HCT116 (cell line): ENCODE measurements at regions not wholly inside any gene's neighbourhood (a gene's known extent, or its start where the extent isn't known, plus 50 kb on each side); places are given as distances from the start of the nearest gene placed in this dataset.

Experiments used
- ATAC-seq: fragments of 200-7000 bp; cut with Tn5 transposase; 2 replicates; pipeline ENCODE4 v1.9.1; 2020; ENCODE audit warnings: mild to moderate bottlenecking, moderate library complexity
- BruUV-seq: library from RNA; stranded (reverse); fragments of 400-500 nt; replicated peaks from 2 replicates; lab custom pipeline; 2021; lab: Mats Ljungman, UMichigan
- CTCF ChIA-PET: fragments of 300-600 bp; sonication (Branson Sonifier 250); formaldehyde crosslinking; loops from one replicate; lab custom pipeline; 2021; ENCODE audit warnings: antibody characterized with exemption; lab: Charles Lee
- POLR2A ChIA-PET: fragments of 300-600, 350-600 bp; sonication (Branson Sonifier 250); formaldehyde crosslinking; loops from one replicate; lab custom pipeline; 2021; ENCODE audit warnings: antibody characterized with exemption; lab: Charles Lee
- RAD21 ChIA-PET, 2 experiments: fragments of 300-600 bp; sonication (Branson Sonifier 250); formaldehyde crosslinking; loops; one replicate each; lab custom pipeline; 2023; ENCODE audit warnings: low total read pairs in 2 of 2; ENCODE audit not compliant: uncharacterized antibody in 2 of 2, unreplicated experiment in 2 of 2, low non-redundant PET in 1 of 2; lab: Charles Lee
- DNase-seq: peaks from one replicate; pipeline ENCODE4 v3.0.0-alpha.2; 2010; ENCODE audit warnings: low read depth, low spot score
- H2AFZ ChIP-seq: fragments of 200-600 bp; shearing (Covaris generic), sonication (generic); 2 replicates; pipeline ENCODE4 v1.6.1; 2017; ENCODE audit warnings: low read depth, mixed run types, mixed read lengths, antibody characterized with exemption, low read length; ENCODE audit not compliant: poor library complexity, severe bottlenecking
- H3K27ac ChIP-seq: 2 replicates; pipeline ENCODE4 v1.5.1; 2012; ENCODE audit warnings: low read depth, low read length
- H3K27me3 ChIP-seq: fragments of 200-600 bp; sonication (generic); 2 replicates; pipeline ENCODE4 v1.6.1; 2016; ENCODE audit warnings: mixed run types, low read length, mixed read lengths; ENCODE audit not compliant: insufficient read depth
- H3K36me3 ChIP-seq, 2 experiments: fragments of 200-500 bp in 1 of 2; fragments of 200-600 bp in 1 of 2; sonication (Bioruptor generic) in 1 of 2; sonication (generic) in 1 of 2; 2 replicates each; pipeline versions ENCODE4 v1.5.1 to v1.6.1; 2014 to 2016; ENCODE audit warnings: low read length in 2 of 2, inconsistent platforms in 1 of 2, mixed read lengths in 1 of 2, mixed run types in 1 of 2; ENCODE audit not compliant: insufficient read depth in 2 of 2, control insufficient read depth in 1 of 2
- H3K4me1 ChIP-seq, 2 experiments: fragments of 200-600 bp in 1 of 2; sonication (generic) in 1 of 2; 2 replicates each; pipeline versions ENCODE4 v1.5.1 to v1.6.1; 2012 to 2017; ENCODE audit warnings: low read length in 2 of 2, inconsistent platforms in 1 of 2, mild to moderate bottlenecking in 1 of 2, mixed read lengths in 1 of 2, mixed run types in 1 of 2, moderate library complexity in 1 of 2; ENCODE audit not compliant: insufficient read depth in 2 of 2, control insufficient read depth in 1 of 2
- H3K4me2 ChIP-seq: fragments of 200-600 bp; sonication (generic); 2 replicates; pipeline ENCODE4 v1.6.1; 2017; ENCODE audit warnings: mixed run types, low read length, mixed read lengths
- H3K4me3 ChIP-seq, 2 experiments: fragments of 200-600 bp in 1 of 2; sonication (generic) in 1 of 2; replicated peaks in 1 of 2; 2 replicates each; pipeline ENCODE4 v1.5.1; 2011 to 2016; ENCODE audit warnings: low read length in 2 of 2, control low read depth in 1 of 2, low read depth in 1 of 2, mild to moderate bottlenecking in 1 of 2, mixed read lengths in 1 of 2, mixed run types in 1 of 2
- H3K79me2 ChIP-seq: fragments of 200-600 bp; sonication (generic); 2 replicates; pipeline ENCODE4 v1.6.1; 2017; ENCODE audit warnings: mild to moderate bottlenecking, mixed run types, low read length, moderate library complexity, mixed read lengths; ENCODE audit not compliant: insufficient read depth
- H3K9ac ChIP-seq: fragments of 200-600 bp; sonication (generic); 2 replicates; pipeline ENCODE4 v1.6.1; 2016; ENCODE audit warnings: low read length, mixed read lengths
- H3K9me2 ChIP-seq: fragments of 200-600 bp; sonication (generic), shearing (Covaris generic); 2 replicates; pipeline ENCODE4 v1.6.1; 2017; ENCODE audit warnings: mixed run types, mild to moderate bottlenecking, moderate library complexity; ENCODE audit not compliant: insufficient read depth
- H3K9me3 ChIP-seq, 2 experiments: fragments of 200-500 bp in 1 of 2; fragments of 200-600 bp in 1 of 2; sonication (Bioruptor generic) in 1 of 2; sonication (generic) in 1 of 2; 2 replicates each; pipeline ENCODE4 v1.6.1; 2014 to 2017; ENCODE audit warnings: low read length in 2 of 2, mixed read lengths in 2 of 2, inconsistent platforms in 1 of 2, low read depth in 1 of 2, mild to moderate bottlenecking in 1 of 2, mixed run types in 1 of 2, moderate library complexity in 1 of 2; ENCODE audit not compliant: control insufficient read depth in 1 of 2, insufficient read depth in 1 of 2
- H4K20me1 ChIP-seq: fragments of 200-600 bp; sonication (generic), shearing (Covaris generic); 2 replicates; pipeline ENCODE4 v1.6.1; 2017; ENCODE audit warnings: mixed run types, mild to moderate bottlenecking, moderate library complexity; ENCODE audit not compliant: insufficient read depth
- CEBPB ChIP-seq: IDR thresholded peaks from 2 replicates; pipeline ENCODE4 v1.6.1; 2012; ENCODE audit warnings: low read depth
- EZH2 ChIP-seq: fragments of 200-600 bp; sonication (generic); IDR thresholded peaks from 2 replicates; pipeline ENCODE4 v1.6.1; 2017; ENCODE audit warnings: antibody characterized with exemption, mixed run types
- FOSL1 ChIP-seq: IDR thresholded peaks from 2 replicates; pipeline ENCODE4 v1.6.1; 2012; ENCODE audit warnings: low read depth
- POLR2A ChIP-seq: IDR thresholded peaks from 2 replicates; pipeline ENCODE4 v1.7.0; 2011; ENCODE audit warnings: borderline replicate concordance; ENCODE audit not compliant: insufficient read depth, insufficient read length; ENCODE audit errors: extremely low read depth
- SP1 ChIP-seq: IDR thresholded peaks from 2 replicates; pipeline ENCODE4 v1.6.1; 2012; ENCODE audit warnings: low read depth
- SRF ChIP-seq: IDR thresholded peaks from 2 replicates; pipeline ENCODE4 v1.6.1; 2012; ENCODE audit warnings: low read depth
- intact Hi-C: fragments of 100-400 bp; cut with micrococcal nuclease; formaldehyde crosslinking; loops from 2 replicates; pipeline ENCODE4 v1.10.0; 2022
- TF ChIP-seq, protein P1 (sequence below), 3 experiments: fragments of 200-600 bp in 1 of 3; sonication (generic) in 1 of 3; IDR thresholded peaks in 2 of 3; conservative IDR thresholded peaks in 1 of 3; 2 replicates each; pipeline ENCODE4 v1.5.1; 2012 to 2017; ENCODE audit warnings: low read depth in 2 of 3, low read length in 2 of 3, antibody characterized with exemption in 1 of 3, borderline replicate concordance in 1 of 3, control low read depth in 1 of 3, mild to moderate bottlenecking in 1 of 3, mixed read lengths in 1 of 3, mixed run types in 1 of 3, moderate library complexity in 1 of 3; ENCODE audit not compliant: insufficient read depth in 1 of 3
- TF ChIP-seq, protein P2 (sequence below): IDR thresholded peaks from 2 replicates; pipeline ENCODE4 v1.6.1; 2012
- TF ChIP-seq, protein P3 (sequence below): IDR thresholded peaks from 2 replicates; pipeline ENCODE4 v1.6.1; 2012; ENCODE audit warnings: low read depth
- TF ChIP-seq, protein P4 (sequence below): IDR thresholded peaks from 2 replicates; pipeline ENCODE4 v1.6.1; 2012

DNA sequence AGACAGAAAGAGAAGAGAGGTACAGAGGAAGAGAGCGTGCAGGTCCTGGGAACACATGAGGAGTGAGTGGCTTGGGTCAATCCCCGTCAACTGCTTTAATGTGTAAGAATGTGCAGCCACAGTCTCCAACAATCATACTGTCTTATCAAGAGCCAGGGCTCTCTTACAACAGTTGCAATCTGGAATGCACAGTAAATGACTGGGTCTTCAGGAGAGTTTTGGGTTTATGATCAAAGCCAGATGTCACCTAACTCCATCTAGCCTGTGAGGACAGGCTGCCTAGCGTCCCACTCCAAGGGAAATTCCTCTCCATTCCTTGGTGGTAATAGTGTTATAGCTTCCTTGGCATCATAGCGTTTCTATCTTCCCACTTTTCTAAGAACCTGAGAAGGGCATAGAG, 75.0 kb upstream of the TRIO start:
- Histone ChIP-seq H3K9me3 (no peaks in the 10 kb centered on the region), H3K4me1 (no peaks in the 10 kb centered on the region), H3K9ac (no peak overlapping the region), H3K27me3 (no peaks in the 10 kb centered on the region), H3K27ac (no peak overlapping the region), H3K79me2 (no peaks in the 10 kb centered on the region), H3K9me2 (no peaks in the 10 kb centered on the region), H3K4me2 (no peak overlapping the region), H4K20me1 (no peaks in the 10 kb centered on the region), H2AFZ (no peak overlapping the region), H3K36me3 (no peaks in the 10 kb centered on the region), H3K4me3 (no peak overlapping the region)
- no peak for DNase-seq
- no peak for ATAC-seq
- POLR2A ChIA-PET = no interaction called here
- CTCF ChIA-PET = no interaction called here
- no TSS peak for BruUV-seq
- TF ChIP-seq, protein P1, sequence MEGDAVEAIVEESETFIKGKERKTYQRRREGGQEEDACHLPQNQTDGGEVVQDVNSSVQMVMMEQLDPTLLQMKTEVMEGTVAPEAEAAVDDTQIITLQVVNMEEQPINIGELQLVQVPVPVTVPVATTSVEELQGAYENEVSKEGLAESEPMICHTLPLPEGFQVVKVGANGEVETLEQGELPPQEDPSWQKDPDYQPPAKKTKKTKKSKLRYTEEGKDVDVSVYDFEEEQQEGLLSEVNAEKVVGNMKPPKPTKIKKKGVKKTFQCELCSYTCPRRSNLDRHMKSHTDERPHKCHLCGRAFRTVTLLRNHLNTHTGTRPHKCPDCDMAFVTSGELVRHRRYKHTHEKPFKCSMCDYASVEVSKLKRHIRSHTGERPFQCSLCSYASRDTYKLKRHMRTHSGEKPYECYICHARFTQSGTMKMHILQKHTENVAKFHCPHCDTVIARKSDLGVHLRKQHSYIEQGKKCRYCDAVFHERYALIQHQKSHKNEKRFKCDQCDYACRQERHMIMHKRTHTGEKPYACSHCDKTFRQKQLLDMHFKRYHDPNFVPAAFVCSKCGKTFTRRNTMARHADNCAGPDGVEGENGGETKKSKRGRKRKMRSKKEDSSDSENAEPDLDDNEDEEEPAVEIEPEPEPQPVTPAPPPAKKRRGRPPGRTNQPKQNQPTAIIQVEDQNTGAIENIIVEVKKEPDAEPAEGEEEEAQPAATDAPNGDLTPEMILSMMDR (IDR thresholded peaks at IDR 0.05 in 2 of 3, conservative IDR thresholded peaks at IDR 0.05 in 1 of 3; ENCODE audit: borderline replicate concordance in 1 of 3, insufficient read depth in 1 of 3, low read depth in 2 of 3, low read length in 2 of 3) = no peak
- TF ChIP-seq, protein P2, sequence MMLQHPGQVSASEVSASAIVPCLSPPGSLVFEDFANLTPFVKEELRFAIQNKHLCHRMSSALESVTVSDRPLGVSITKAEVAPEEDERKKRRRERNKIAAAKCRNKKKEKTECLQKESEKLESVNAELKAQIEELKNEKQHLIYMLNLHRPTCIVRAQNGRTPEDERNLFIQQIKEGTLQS = no peak
- TF ChIP-seq EZH2 (no peak), POLR2A (no peak), FOSL1 (no peak), CEBPB (no peak), SRF (no peak), SP1 (no peak)
- TF ChIP-seq, protein P3, sequence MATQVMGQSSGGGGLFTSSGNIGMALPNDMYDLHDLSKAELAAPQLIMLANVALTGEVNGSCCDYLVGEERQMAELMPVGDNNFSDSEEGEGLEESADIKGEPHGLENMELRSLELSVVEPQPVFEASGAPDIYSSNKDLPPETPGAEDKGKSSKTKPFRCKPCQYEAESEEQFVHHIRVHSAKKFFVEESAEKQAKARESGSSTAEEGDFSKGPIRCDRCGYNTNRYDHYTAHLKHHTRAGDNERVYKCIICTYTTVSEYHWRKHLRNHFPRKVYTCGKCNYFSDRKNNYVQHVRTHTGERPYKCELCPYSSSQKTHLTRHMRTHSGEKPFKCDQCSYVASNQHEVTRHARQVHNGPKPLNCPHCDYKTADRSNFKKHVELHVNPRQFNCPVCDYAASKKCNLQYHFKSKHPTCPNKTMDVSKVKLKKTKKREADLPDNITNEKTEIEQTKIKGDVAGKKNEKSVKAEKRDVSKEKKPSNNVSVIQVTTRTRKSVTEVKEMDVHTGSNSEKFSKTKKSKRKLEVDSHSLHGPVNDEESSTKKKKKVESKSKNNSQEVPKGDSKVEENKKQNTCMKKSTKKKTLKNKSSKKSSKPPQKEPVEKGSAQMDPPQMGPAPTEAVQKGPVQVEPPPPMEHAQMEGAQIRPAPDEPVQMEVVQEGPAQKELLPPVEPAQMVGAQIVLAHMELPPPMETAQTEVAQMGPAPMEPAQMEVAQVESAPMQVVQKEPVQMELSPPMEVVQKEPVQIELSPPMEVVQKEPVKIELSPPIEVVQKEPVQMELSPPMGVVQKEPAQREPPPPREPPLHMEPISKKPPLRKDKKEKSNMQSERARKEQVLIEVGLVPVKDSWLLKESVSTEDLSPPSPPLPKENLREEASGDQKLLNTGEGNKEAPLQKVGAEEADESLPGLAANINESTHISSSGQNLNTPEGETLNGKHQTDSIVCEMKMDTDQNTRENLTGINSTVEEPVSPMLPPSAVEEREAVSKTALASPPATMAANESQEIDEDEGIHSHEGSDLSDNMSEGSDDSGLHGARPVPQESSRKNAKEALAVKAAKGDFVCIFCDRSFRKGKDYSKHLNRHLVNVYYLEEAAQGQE = no peak
- TF ChIP-seq, protein P4, sequence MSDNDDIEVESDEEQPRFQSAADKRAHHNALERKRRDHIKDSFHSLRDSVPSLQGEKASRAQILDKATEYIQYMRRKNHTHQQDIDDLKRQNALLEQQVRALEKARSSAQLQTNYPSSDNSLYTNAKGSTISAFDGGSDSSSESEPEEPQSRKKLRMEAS = no peak
- RAD21 ChIA-PET = no interaction called here
- intact Hi-C loops = no loop called here
